ENCODE measurements at regions not wholly inside any gene's neighbourhood (a gene's known extent, or its start where the extent isn't known, plus 50 kb on each side); places are given as distances from the start of the nearest gene placed in this dataset.

DNA sequence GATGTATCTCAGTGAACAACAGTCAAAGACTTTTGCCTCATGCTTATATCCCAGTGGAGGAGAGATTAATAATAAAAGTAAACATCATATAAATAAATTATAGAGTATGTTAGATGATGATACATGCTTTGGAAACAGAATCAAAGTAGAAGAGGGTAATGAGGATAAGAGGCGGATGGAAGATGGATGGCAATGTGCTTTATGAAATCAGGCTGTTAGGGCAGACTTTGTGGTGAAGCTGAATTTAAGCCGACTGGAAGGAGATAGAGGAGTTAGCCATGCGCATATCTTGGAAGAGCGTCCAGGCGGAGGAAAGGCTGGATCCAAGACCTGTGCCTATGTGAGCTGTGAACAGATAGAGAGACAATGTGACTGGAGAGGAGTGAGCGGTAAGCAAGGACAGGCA, 74.9 kb upstream of the GUCY1A1 start:
- TF ChIP-seq, protein P1, sequence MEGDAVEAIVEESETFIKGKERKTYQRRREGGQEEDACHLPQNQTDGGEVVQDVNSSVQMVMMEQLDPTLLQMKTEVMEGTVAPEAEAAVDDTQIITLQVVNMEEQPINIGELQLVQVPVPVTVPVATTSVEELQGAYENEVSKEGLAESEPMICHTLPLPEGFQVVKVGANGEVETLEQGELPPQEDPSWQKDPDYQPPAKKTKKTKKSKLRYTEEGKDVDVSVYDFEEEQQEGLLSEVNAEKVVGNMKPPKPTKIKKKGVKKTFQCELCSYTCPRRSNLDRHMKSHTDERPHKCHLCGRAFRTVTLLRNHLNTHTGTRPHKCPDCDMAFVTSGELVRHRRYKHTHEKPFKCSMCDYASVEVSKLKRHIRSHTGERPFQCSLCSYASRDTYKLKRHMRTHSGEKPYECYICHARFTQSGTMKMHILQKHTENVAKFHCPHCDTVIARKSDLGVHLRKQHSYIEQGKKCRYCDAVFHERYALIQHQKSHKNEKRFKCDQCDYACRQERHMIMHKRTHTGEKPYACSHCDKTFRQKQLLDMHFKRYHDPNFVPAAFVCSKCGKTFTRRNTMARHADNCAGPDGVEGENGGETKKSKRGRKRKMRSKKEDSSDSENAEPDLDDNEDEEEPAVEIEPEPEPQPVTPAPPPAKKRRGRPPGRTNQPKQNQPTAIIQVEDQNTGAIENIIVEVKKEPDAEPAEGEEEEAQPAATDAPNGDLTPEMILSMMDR (IDR thresholded peaks at IDR 0.05), result no peak
- no peak overlapping the region for H3K27ac Mint-ChIP-seq (ENCODE audit: unreplicated experiment)
- H3K9me3 Mint-ChIP-seq (ENCODE audit: unreplicated experiment), result no peaks in the 10 kb centered on the region
- H3K4me1 Mint-ChIP-seq (ENCODE audit: unreplicated experiment), result peaks cover 24% of the 10 kb centered on the region
- no peaks in the 10 kb centered on the region for H3K36me3 Mint-ChIP-seq (ENCODE audit: unreplicated experiment)
- H3K4me3 Mint-ChIP-seq (ENCODE audit: unreplicated experiment), result no peak overlapping the region
- DNase-seq (ENCODE audit: extremely low spot score, unreplicated experiment), result no peak
- H3K27me3 Mint-ChIP-seq (ENCODE audit: unreplicated experiment), result peaks cover 10% of the 10 kb centered on the region

DNA sequence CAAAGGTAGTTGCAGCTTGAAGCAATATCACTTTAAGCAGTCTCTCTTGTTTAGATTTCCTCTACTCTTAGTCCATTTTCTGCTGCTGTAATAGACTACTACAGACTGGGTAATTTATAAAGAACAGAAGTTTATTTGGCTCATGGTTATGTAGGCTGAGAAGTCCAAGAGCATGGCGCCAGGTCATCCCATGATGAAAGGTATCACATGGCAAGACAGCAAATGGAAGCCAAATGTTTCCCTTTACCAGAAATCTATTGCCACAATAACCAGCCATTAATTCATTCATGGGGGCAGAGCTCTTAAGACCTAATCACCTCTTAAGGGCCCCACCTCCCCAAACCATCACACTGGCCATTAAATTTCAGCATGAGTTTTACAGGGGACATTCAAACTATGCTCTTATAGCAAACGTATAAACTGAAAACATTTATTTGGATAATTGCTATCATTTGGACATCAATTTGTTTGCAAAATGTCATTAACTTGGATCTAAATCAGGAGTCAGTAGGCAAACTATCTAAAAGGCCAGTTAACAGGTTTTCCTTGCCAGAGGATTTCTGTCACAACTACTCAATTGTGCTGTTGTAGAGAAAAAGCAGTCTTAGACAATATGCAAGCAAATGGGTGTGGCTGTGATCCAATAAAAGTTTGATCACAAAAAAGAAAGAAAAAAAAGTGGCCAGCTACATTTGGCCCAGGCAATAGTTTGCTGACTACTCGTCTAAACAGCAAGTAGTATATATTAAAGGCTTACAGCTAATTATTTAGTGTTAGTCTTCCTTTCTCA, 75.7 kb upstream of the GUCY1A1 start:
- no peak for DNase-seq (ENCODE audit: extremely low spot score, unreplicated experiment)

DNA sequence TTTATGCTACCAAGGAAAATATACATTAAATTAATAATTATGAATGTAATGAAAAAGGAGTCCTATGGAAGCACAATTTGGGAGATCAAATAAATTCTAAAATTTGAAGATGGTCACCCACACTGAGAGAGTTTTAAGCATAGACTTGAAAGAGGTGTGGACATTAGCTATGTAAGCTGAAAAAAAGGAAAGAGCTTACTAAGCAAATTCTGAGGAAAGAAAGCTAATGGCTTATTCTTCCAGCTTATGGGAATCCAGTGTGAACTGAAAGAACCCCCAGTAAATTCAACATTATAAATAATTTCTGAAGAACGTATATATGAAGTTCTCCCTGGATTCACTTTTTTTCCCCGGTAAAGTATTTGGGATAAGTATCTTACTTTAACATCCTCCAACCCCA, 78.2 kb upstream of the GUCY1A1 start:
- H3K27me3 Mint-ChIP-seq (ENCODE audit: unreplicated experiment), result peaks cover 2% of the 10 kb centered on the region
- TF ChIP-seq, protein P1 (IDR thresholded peaks at IDR 0.05), result no peak
- no peaks in the 10 kb centered on the region for H3K9me3 Mint-ChIP-seq (ENCODE audit: unreplicated experiment)
- no peak overlapping the region for H3K4me3 Mint-ChIP-seq (ENCODE audit: unreplicated experiment)
- peaks cover 18% of the 10 kb centered on the region for H3K4me1 Mint-ChIP-seq (ENCODE audit: unreplicated experiment)
- no peak overlapping the region for H3K27ac Mint-ChIP-seq (ENCODE audit: unreplicated experiment)
- no peaks in the 10 kb centered on the region for H3K36me3 Mint-ChIP-seq (ENCODE audit: unreplicated experiment)
- no peak for DNase-seq (ENCODE audit: extremely low spot score, unreplicated experiment)

More for the DNA sequence above, 75.7 kb upstream of the GUCY1A1 start:
- TF ChIP-seq, protein P1 (IDR thresholded peaks at IDR 0.05), result no peak
- Mint-ChIP-seq H3K4me3 (ENCODE audit: unreplicated experiment) (no peak overlapping the region), H3K27me3 (ENCODE audit: unreplicated experiment) (peaks cover 8% of the 10 kb centered on the region), H3K4me1 (ENCODE audit: unreplicated experiment) (peaks cover 21% of the 10 kb centered on the region), H3K27ac (ENCODE audit: unreplicated experiment) (no peak overlapping the region), H3K9me3 (ENCODE audit: unreplicated experiment) (no peaks in the 10 kb centered on the region), H3K36me3 (ENCODE audit: unreplicated experiment) (no peaks in the 10 kb centered on the region)

DNA sequence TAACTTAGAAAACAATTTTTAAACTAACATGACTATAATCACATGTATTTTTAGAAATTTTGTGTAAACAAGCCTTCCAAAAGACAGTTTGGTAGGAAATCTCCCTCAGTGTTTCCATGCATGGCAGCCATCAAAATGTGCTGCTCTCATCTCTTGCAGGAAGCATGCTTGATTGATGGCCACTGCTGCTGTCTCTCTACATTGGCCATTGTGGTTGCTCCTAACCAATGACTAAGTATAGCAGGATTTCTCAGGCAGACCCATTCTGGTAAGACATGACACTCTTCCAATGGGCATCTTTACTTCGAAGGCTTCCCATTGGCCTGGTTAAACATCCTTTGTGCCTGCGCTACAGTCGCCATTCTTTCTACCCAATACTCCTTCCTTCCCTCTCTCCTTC, 78.9 kb upstream of the GUCY1A1 start:
- TF ChIP-seq, protein P1 (IDR thresholded peaks at IDR 0.05), result no peak
- DNase-seq (ENCODE audit: extremely low spot score, unreplicated experiment), result no peak
- Mint-ChIP-seq H3K4me1 (ENCODE audit: unreplicated experiment) (peaks cover 18% of the 10 kb centered on the region), H3K9me3 (ENCODE audit: unreplicated experiment) (no peaks in the 10 kb centered on the region), H3K4me3 (ENCODE audit: unreplicated experiment) (no peak overlapping the region), H3K36me3 (ENCODE audit: unreplicated experiment) (no peaks in the 10 kb centered on the region), H3K27ac (ENCODE audit: unreplicated experiment) (no peak overlapping the region), H3K27me3 (ENCODE audit: unreplicated experiment) (peaks cover 2% of the 10 kb centered on the region)

DNA sequence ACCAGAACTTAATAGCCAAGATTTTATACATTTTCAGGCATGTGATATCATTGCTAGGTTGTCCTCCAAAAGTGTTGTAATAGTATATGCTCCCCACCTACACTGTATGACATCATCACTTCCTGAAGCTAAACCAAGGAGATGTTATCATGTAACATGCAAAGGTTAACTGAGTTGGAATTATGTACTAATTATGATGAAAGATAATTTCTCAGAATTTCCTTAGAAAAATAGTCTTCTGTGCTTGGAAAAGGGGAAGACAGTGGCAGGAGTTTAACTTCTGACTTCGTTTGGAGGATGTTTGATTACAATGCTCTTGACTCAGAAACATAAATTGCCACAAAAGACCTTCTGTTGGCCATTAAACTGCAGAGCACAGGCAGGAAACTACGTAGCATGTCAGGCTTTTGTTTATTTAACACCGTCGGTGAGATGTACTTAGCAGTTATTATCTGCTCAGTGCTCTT, 83.6 kb upstream of the GUCY1A1 start:
- H3K4me3 Mint-ChIP-seq (ENCODE audit: unreplicated experiment), result no peak overlapping the region
- peaks cover 2% of the 10 kb centered on the region for H3K27me3 Mint-ChIP-seq (ENCODE audit: unreplicated experiment)
- no peak for DNase-seq (ENCODE audit: extremely low spot score, unreplicated experiment)
- peaks cover 9% of the 10 kb centered on the region for H3K4me1 Mint-ChIP-seq (ENCODE audit: unreplicated experiment)
- H3K9me3 Mint-ChIP-seq (ENCODE audit: unreplicated experiment), result no peaks in the 10 kb centered on the region
- H3K27ac Mint-ChIP-seq (ENCODE audit: unreplicated experiment), result no peak overlapping the region
- TF ChIP-seq, protein P1 (IDR thresholded peaks at IDR 0.05), result no peak
- no peaks in the 10 kb centered on the region for H3K36me3 Mint-ChIP-seq (ENCODE audit: unreplicated experiment)
